Fibroblast of skin of right quadriceps (primary cell): ENCODE measurements at regions not wholly inside any gene's neighbourhood (a gene's known extent, or its start where the extent isn't known, plus 50 kb on each side); places are given as distances from the start of the nearest gene placed in this dataset.
A peak's percentile ranks its signal among the peaks of the same experiment; 100 is the strongest.
"Not testable (repeated sequence)": the region's sequence is repeated elsewhere in the genome, so short reads cannot be mapped to it uniquely, and the experiment has no call there.

Experiments
- DNase-seq: peaks from one replicate; pipeline ENCODE4 v3.0.0-alpha.2; 2013

DNA sequence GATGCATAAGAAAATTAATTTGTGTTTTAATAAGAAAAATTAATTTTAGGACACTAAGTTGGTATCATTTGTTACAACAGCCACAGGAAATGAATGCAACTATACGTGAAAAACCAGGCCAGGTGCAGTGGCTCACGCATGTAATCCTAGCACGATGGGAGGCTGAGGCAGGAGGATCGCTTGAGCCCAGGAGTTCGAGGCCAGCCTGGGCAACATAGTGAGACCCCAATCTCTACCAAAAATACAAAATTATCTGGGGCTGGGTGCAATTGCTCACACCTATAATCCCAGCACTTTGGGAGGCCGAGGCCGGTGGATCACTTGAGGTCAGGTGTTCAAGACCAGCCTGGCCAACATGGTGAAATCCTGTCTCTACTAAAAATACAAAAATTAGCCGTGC lies 132.2 kb upstream of the CIBAR2 start:
- DNase-seq, result not testable (repeated sequence)

DNA sequence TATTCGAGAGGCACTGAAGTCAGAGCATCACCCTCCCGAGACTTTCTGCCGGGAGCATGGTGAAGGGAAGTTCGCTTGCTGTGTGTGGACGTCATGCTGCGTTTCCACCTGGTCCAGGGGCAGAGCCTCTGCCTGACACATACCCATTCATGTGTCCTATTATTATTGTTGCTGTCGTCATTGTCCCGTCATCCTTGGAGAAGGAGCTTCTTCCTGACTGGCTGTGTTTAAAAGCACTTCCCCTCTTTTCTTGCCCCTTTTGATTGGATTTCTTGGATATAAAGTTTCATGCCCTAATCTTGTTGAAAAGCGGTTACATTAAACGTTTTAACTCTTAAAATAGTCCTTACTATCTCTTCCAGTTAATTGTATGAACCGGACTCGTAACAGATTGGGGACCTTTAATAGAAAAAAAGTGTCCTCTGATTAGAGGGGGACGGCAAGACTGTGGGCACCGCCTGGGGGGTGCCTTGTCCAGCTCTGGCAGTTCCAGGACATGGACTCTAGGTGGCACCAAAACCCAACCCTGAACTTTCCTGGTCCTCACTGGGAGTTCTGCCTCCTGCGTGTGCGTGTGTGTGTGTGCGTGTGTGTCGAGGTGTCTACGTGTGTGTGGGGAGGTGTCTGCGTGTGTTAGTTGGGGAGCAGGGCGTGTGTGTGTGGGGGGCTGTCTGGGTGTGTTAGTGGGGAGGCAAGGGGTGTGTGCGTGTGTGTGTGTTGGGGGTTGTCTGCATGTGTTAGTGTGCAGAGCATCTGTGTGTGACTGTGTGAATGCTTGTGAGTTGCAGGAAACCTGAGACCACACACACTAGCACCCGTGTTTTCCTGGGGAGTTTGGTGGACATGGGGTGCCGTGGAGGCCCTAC lies 133.3 kb upstream of the CIBAR2 start:
- peak; percentile 82 for DNase-seq

DNA sequence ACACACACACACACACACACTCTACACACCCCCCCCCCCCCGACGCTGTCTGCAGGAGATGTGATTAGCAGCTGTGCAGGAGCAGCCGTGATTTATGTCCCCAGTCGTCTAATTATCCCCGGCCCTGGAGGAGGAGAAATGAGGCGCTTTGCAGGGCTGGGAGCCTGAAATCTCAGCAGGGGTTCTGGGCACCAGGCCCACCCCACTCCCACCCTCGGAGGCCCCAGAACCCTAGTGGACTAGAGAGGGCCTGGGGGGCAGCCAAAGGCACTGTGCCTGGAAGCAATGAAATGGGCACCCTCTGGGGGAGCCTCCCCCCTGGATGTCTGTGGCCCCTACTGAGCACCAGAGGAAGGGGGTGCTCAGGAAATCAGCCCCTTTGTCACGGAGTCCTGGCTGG lies 134.2 kb upstream of the CIBAR2 start:
- DNase-seq, result peak; percentile 46

DNA sequence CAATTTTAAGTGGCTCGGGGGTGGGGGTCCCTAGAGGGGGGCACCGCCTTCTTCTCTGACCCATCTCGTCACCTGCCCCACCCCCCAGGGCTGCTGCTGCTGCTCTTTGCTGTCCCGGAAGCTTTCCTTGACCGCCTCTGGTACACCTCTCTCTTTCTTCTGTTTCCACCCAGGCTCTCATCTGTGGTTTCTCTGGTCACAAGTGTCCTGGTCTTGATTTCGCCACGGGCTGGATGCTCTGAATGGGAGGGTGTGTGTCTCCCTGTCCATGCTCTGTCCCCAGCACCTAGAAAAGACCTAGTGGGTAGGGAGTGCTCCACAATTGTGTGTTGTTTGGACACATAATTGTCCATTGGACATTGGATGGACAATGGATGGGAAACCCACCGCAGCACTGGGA lies 134.7 kb upstream of the CIBAR2 start:
- DNase-seq, result no peak

DNA sequence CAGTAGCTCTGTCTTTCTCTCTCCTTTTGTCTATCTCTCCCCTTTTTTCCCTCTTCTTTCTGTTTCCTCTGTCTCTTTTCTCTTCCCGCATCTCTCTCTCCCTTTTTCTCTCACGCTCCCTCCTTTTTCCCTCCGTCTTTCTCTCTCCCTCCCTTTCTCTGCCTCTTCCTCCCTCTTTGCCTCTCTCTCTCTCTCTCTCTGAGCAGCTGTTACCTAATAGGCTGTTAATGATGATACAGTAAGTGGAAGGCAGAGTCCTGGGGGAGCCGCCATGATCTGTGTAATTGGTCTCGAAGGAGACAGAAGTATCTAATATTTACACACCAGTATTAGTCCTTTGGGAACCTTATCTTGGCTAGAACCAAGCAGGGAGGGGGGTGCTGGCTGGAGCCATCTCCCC lies 136.1 kb upstream of the CIBAR2 start:
- no peak for DNase-seq

DNA sequence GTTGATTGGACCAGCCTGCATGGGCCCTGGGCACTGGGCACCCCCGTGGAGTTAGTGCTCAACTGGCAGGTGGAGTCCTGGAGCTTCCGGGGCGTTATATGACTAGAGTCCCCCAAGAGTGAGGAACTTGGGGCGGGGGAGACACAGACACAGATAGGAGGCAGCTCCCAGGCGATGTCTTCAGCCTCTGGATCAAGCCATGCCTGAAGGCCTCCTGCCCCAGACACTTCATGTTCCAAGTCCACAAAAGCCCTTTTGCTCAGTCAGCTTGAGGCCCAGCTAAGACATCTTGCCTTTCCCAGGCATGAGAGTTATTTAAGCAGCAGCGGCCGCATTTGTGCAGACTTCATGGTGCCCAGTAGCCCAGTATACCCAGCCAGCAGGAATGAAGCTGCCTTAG lies 136.6 kb upstream of the CIBAR2 start:
- no peak for DNase-seq

DNA sequence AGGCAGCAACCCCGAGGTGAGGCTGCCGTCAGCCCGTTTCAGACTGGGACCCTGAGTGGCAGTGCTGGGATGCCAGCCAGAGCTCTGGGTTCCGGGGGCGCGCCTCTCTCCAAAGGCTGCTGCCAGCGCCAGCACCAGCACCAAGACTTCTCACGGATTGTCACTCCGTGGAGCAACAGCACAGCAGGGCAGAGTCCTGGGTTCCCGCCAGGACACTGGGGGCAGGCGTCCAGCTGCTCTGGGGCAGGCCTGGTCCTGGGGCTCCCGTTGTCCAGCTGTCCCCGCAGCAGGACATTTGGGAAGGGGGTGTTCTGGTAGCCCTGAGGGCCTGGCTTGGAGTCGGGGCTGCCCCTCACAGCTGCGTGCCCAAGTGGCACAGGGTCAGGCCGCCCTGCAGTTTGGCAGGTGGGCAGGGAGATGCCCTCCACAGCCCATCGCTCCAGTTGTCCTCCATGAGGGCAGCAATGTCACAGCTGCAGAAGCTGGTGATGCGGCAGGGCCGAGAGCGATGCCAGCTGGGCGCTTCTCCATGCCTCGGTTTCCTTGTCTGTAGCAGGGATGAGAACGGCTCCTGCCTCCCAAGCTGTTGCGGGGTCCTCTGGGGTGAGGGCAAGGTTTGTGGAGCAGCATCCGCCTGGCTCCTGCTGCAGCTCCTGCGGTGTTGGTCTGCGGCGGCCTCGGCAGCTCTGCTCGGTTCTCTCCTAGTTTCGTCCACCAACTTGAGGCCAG lies 137.3 kb upstream of the CIBAR2 start:
- DNase-seq, result no peak

DNA sequence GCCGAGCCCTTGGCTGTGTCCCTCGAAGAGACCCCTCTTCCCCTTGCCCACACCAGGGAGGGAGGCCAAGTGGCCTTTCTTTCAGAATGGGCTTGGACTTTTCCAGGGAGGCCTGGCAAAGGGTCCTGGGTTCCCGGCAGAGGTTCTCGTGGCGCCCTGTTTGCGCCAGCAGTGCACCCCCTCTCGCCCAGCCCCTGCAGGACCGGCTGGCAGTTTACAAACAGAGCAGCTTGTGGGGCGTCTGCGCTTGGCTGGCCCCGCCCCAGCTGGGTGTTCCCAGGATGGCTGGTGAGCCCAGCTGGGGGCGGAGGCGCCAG lies 137.8 kb upstream of the CIBAR2 start:
- DNase-seq, result no peak

DNA sequence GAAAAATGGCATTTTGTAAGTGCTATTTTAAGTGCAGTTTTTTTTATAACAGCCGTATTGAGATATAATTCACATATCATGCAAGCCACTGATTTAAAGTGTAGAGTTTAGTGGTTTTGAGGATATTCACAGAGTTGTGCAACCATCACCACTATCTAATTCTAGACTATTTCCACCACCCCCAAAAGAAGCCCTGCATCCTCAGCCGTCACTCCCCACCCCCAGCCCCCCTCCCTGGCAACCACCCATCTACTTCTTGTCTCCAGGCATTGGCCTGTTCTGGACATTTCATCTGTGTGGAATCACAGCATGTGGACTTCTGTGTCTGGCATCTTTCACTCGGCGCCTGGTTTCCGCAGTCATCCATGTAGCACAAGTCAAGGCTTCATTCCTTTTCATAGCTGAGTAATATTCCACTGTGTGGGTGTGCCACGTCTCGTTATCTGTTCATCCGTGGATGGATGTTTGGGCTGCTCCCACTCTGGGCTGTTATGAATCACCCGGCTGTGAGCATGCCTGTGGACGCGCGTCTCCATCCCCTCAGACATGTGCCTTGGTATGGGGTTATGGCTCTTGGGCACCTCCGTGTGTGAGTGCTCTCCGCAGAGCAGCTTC lies 138.4 kb upstream of the CIBAR2 start:
- peak; percentile 85 for DNase-seq

DNA sequence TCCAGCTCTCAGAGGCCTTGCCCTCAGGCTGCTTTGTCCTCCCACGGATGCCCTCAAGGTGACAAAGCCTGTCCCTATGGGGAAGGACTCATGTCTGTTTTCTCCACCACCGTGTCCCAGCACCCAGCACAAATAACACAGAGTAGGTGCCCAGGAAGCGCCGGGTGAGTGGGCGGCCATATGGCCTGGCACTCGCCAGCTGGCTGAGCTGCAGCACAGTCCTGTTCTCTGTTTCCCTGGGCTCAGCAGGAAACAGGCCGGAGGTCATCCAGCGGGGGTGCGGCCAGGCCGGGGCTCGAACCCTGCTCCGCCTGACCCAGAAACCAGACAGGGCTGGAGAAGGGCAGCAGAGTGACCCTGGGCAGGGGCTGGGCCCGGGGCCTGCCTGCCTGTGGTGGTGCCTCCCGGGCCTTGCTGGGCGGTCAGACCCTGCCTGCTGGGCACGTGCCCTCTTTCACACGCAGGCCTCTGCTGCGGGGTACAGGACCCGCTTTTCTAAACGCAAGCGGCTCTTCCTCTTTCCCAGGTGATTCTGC lies 139.0 kb upstream of the CIBAR2 start:
- no peak for DNase-seq

DNA sequence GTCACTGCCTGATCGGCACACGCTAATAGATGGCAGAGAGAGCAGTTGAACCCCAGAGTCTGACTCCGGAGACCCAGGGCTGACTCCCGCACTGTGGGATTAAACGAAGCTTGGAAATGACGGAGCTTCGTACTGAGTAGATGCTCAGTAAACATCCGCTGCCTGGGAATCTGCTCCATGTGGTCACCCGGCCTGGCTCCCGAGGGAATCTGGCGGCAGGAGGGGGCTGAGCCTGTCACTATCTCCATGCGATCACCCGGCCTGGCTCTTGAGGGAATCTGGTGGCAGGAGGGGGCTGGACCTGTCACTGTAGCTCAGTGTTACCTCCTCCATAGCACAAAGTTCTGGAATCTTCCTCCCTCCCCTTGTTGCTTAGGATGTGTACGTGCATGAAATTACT lies 139.7 kb upstream of the CIBAR2 start:
- DNase-seq, result no peak

DNA sequence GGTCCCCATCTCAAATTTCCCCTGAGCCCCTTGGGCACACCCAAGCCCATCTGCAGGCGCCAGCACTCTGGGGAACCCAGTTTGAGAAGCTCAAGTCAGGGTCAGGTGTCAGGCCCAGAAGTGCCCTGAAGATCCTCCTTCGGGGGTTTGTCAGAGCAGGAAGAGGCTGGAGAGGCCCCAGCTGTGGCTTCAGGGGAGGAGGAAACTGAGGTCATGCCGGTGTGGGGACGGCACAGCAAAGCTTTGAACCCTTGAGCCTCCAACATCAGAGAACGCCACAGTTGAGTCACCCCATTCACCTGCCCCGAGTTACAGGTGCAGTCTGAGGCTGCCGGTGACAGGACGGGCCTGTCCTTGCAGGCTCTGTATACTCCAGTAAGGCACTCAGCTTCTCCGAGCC lies 140.2 kb upstream of the CIBAR2 start:
- no peak for DNase-seq

DNA sequence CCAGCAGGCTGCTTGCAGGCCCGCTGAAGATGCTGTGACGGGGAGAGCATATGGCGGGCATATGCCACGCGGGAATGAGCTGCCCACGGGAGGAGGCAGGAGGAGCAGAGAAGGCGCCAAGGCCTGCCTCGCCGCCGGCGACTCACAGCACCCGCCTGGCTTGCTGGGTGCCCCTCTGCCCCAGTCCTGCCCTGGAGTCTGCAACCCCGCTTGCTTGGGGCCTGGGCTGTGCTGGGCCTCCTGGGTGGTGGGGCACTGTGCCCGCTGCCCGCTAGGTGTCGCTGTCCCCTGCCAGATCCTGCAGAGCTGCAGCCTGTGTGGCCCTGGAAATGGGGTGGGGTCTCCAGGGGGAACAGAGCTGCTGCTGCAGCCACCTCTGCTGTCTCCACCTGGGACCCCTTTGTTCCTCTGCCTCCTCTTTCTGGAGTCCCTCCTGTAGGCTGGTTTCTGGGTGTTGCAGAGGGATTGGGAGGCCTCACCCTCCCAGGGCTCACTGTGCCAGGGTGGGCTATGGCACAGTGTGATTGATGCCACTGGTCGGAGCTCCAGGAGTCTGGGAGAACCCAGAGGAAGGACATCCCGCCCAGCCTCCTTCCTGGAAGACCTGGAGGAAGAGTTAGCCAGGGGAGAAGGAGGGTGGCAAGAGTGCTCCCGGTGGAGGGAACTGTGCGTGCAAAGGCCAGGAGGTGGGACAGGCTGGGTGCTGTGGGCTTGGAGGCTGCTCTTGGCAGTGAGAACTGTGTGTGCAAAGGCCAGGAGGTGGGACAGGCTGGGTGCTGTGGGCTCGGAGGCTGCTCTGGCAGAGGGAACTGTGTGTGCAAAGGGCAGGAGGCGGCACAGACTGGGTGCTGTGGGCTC lies 141.0 kb upstream of the CIBAR2 start:
- DNase-seq, result no peak

DNA sequence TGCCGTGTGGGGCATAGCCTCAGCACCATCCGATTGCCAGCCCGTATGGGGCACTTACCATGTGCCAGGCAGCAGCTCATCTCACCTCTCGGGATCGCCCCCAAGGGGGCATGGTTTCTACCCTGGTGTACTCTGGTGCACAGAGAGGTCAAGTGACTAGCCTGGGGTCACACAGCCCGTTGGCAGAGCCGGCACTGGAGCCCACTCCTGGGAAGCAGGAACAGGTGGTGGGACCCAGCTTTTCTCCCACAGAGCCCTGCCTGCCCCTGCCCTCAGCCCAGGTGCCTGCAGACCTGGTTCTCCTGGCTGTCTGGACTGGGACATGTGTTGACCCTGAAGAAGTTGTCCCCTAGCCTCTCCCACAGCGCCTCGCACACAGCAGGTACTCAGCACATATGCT lies 141.8 kb upstream of the CIBAR2 start:
- no peak for DNase-seq

DNA sequence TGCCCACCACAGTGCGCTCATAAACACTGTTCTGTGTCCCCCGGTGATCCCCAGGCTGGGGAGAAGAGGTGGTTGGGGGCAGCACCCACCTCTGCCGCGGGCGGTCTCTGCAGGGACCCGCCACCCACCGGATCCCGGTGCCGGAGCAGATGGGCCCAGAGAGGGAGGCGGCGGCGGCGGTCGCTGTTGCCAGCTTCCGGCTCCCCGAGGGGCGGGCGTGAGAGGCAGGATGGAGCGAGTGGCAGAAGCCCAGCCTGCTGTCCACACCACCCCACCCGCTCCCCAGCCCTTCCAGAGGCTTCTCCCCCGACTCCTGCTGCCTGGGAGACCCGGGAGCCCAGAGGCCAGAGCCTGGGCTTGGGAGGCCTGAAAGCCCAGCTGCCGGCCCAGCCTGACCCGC lies 142.6 kb upstream of the CIBAR2 start:
- DNase-seq, result no peak

DNA sequence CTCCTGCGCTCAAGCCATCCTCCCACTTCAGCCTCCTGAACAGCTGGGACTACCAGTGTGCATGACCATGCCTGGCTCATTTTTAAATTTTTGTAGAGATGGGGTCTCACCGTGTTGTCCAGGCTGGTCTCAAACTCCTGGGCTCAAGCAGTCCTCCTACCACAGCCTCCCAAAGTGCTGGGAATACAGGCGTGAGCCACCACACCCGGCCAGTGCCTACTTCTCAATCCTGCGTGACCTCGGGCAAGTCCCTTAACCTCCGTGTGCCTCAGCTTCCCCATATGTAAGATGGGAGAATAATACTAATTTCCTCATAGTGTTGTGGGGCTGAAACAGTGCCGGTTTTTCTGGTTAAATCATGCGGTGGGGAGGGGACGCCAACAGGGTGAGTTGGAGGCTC lies 143.5 kb upstream of the CIBAR2 start:
- no peak for DNase-seq

DNA sequence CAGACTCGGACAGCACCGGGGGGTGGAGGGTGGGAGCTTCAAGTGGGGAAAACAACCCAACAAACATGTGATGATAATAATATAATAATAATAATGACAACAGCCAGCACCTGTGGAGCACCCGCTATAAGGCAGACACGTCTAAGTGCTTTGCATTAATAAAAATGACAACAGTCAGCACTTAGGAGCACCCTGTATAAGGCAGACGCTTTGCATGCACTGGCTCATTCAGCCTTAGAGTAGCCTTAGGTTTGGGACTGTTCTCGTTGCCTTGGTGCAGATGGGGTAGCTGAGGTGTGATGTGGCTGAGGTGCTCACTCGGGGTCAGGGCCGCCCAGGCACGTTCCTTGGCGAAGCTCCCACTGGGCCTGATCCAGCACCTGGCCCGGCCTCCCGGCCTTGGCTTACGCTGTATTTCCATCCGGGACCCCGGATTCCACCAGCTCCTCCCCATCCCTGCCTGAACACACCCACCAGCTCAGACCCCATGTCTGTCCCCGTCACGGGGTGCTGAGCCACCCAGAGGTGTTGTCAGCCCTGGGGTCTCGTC lies 144.0 kb upstream of the CIBAR2 start:
- no peak for DNase-seq

DNA sequence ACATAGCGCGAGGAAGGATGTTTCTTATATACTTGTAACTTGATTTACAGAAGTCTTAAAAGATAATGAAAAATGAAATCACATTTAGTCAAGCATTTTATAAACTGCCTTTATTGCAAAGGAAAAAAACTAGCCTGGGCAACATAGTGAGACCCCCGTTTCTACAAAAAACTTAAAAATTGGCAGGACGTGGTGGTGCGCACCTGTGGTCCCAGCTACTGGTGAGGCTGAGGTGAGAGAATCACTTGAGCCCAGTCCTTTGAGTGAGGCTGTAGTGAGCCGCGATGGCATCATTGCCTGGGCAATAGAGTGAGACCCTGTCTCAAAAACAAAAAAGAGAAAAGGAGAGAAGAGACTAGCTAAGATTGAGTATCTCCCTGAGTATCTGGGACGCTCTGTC lies 145.2 kb upstream of the CIBAR2 start:
- DNase-seq, result no peak

DNA sequence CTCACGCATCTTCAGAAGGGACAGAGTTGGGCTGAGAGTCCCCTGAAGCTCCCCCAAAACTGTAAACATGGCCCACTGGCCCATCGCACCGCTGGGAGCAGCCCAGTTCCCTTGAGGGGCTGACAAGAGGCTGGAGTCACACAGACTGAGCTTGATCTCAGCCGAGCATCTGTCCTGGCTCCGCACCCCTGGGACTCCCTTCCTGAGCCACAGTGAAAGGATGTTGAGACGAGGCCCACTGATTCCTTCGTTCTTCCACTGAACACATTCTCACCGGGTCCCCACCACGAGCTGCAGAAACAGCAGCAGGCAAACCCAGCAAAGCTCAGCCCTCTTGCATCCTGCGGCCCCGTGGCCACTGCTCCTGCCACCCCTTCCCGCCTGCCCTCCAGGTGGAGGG lies 145.9 kb upstream of the CIBAR2 start:
- no peak for DNase-seq

DNA sequence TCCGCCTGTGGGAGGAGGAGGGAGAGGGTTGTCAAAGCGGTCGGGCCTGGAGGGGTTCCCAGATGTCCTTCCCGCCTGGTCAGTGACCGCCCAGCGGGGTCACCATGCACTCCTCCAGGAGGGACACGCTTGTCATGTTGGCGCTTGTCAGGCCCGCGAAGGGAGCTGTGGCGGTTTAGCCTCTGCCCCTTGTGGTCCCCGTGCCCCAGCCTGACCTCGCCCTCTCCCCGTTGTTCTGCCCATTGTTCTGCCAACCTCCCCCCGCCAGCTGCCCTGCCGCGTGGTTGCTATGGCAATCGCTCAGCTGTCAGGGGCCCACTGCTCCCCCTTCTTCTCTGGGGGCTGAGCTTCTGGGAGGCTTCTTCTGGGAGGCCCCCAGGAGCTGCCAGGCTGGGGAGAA lies 146.4 kb upstream of the CIBAR2 start:
- no peak for DNase-seq

DNA sequence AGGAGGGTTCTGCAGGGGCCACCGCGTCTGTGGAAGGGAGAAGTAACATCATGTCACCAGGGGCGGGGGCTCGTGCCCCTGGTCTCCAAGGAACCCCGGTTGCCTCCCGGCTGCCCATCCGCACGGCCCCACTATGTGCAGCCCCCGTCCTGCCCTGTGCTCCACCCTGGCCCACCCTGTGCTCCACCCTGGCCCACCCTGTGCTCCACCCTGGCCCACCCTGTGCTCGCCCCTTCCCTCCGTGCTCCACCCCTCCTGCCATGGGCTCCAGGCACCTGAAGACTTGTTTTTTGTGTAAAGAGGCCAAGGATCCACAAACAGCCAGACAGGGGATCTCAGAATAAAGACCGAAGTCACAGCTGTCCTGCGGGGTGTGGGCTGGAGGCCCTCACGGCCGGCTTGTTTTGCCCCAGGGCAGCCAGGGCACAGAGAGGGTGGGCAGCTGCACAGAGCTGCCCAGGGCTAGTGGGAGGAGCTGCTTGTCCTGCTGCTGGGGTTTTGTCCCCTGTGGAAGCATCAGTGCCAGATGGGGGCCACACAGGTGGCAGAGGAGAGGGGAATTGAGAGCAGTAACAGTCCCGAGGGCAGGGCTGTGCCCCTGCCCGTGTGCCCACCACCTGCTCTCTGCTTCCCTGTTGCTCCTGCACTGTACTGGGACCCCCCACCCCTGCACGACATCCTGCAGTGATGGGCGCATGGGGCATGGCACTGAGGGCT lies 147.0 kb upstream of the CIBAR2 start:
- no peak for DNase-seq

DNA sequence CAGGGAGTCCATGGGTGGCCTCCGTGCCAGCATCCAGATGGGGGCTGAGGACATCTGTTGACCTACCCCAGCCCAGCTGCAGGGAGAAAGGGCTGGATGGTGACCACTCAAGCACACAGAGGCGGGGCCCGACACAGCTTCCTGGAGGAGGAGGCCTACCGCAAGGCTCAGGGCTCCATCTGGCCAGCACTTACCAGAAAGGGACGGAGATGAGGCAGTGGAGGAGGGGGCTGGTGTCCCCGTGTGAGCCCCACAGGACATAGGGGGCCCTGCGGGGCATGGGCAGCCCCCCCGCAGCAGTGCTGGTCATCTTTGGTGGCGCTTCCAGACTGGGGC lies 147.5 kb upstream of the CIBAR2 start:
- no peak for DNase-seq
